ENCODE measurements at regions not wholly inside any gene's neighbourhood (a gene's known extent, or its start where the extent isn't known, plus 50 kb on each side); places are given as distances from the start of the nearest gene placed in this dataset.

DNA sequence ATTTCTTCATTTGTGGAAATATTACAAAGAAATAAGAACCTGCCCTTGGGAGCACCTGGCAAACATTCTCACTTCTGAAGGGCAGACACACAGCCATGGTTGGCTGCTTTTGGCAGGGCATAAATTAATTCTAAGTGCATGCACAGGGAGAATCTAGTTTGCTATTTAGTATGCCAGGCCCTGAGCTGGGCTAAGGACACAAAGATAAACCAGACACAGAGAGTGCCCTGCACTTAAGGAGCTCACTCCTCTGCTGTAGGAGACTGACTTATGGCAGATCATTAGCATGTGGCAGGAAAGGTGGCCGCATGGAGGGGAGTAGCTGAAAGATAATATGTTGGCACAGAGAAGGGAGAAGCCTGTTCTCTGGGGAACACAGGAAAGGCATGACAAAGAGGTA, 367.0 kb downstream of the LPIN1 start:
- TF ChIP-seq, protein P1, sequence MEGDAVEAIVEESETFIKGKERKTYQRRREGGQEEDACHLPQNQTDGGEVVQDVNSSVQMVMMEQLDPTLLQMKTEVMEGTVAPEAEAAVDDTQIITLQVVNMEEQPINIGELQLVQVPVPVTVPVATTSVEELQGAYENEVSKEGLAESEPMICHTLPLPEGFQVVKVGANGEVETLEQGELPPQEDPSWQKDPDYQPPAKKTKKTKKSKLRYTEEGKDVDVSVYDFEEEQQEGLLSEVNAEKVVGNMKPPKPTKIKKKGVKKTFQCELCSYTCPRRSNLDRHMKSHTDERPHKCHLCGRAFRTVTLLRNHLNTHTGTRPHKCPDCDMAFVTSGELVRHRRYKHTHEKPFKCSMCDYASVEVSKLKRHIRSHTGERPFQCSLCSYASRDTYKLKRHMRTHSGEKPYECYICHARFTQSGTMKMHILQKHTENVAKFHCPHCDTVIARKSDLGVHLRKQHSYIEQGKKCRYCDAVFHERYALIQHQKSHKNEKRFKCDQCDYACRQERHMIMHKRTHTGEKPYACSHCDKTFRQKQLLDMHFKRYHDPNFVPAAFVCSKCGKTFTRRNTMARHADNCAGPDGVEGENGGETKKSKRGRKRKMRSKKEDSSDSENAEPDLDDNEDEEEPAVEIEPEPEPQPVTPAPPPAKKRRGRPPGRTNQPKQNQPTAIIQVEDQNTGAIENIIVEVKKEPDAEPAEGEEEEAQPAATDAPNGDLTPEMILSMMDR (IDR thresholded peaks at IDR 0.05): no peak
- no peak for TF ChIP-seq EZH2 (IDR thresholded peaks at IDR 0.05)
